Spleen (tissue), 11 donors: ENCODE measurements at regions not wholly inside any gene's neighbourhood (a gene's known extent, or its start where the extent isn't known, plus 50 kb on each side); places are given as distances from the start of the nearest gene placed in this dataset.
"Not testable (repeated sequence)": the region's sequence is repeated elsewhere in the genome, so short reads cannot be mapped to it uniquely, and the experiment has no call there.

Experiments
- DNase-seq: peaks from one replicate; pipeline ENCODE4 v3.0.0-alpha.2; 2020
- H3K27ac ChIP-seq, 8 donors: fragments of 200-600 bp; sonication (generic) in 7 of 8; 1 replicate in 4 of 8; 2 replicates in 4 of 8; pipeline versions ENCODE4 v1.5.0 to v1.8.0; 2016 to 2021; ENCODE audit warnings: inconsistent platforms in 4 of 8, mild to moderate bottlenecking in 4 of 8, moderate library complexity in 1 of 8
- H3K27me3 ChIP-seq, 7 donors: fragments of 200-600 bp; sonication (generic) in 6 of 7; replicated peaks in 1 of 7; 1 replicate in 4 of 7; 2 replicates in 3 of 7; pipeline versions ENCODE4 v1.5.0 to v1.8.0; 2016 to 2021; ENCODE audit warnings: inconsistent platforms in 3 of 7, mild to moderate bottlenecking in 1 of 7
- H3K36me3 ChIP-seq, 6 donors: fragments of 200-600 bp; sonication (generic) in 5 of 6; 1 replicate in 4 of 6; 2 replicates in 2 of 6; pipeline versions ENCODE4 v1.5.0 to v1.8.0; 2016 to 2021; ENCODE audit warnings: inconsistent platforms in 2 of 6
- H3K4me1 ChIP-seq, 6 donors: fragments of 200-600 bp; sonication (generic) in 5 of 6; 1 replicate in 3 of 6; 2 replicates in 3 of 6; pipeline versions ENCODE4 v1.5.0 to v1.8.0; 2016 to 2021; ENCODE audit warnings: inconsistent platforms in 3 of 6
- H3K4me3 ChIP-seq, 8 donors: fragments of 200-600 bp; sonication (generic) in 7 of 8; 1 replicate in 4 of 8; 2 replicates in 4 of 8; pipeline versions ENCODE4 v1.5.0 to v1.8.0; 2016 to 2021; ENCODE audit warnings: inconsistent platforms in 4 of 8, mild to moderate bottlenecking in 4 of 8, moderate library complexity in 2 of 8
- H3K9me3 ChIP-seq, 8 donors: fragments of 200-600 bp; sonication (generic) in 7 of 8; 1 replicate in 4 of 8; 2 replicates in 4 of 8; pipeline versions ENCODE4 v1.5.0 to v1.8.0; 2016 to 2021; ENCODE audit warnings: inconsistent platforms in 4 of 8
- CTCF ChIP-seq, 11 experiments: fragments of 200-600 bp in 7 of 11; fragments of 450-650 bp in 4 of 11; sonication (generic) in 4 of 11; IDR thresholded peaks in 8 of 11; conservative IDR thresholded peaks in 3 of 11; 1 replicate in 7 of 11; 2 replicates in 4 of 11; pipeline versions ENCODE4 v1.4.0 to v1.8.0; 2016 to 2021; ENCODE audit warnings: antibody characterized with exemption in 11 of 11, inconsistent platforms in 4 of 11, mild to moderate bottlenecking in 1 of 11
- POLR2A ChIP-seq, 3 donors: fragments of 450-650 bp; IDR thresholded peaks; one replicate each; pipeline ENCODE4 v1.5.1; 2017; ENCODE audit warnings: antibody characterized with exemption in 3 of 3, mild to moderate bottlenecking in 1 of 3
- POLR2AphosphoS5 ChIP-seq, 3 donors: sonication (generic); formaldehyde crosslinking; IDR thresholded peaks; one replicate each; pipeline ENCODE4 v1.5.1; 2017; ENCODE audit warnings: antibody characterized with exemption in 3 of 3
- WGBS, 5 donors: extraction: QIAGEN DNeasy Blood & Tissue Kit in 3 of 5; methylation state at CpG; one replicate each; pipeline versions ENCODE4 v1.1.5 to v1.1.7; 2013 to 2018; 5-methylcytosine and 5-hydroxymethylcytosine counted together
- intact Hi-C: fragments of 100-400 bp; cut with DNase I; formaldehyde crosslinking; loops from one replicate; pipeline ENCODE4 v1.15.0; 2023; ENCODE audit warnings: low total_unique reads
- donor health status: healthy with polysubstance abuse.
- donor health status: DM: no; HTN: no; CAD: no; lungs with moderate emphysema.
- donor health status: DM: no; HTN: no; CAD: no.
- donor health status: Bipolar disorder and iron deficiency.
- donor health status: healthy.
- donor health status: DM: no; HTN: no; CAD: no.
- donor health status: DM: yes; HTN: yes; CAD: no.

- H3K4me1 ChIP-seq: no peaks in the 10 kb centered on the region
- no peaks in the 10 kb centered on the region for H3K27me3 ChIP-seq
- no peak overlapping the region for H3K4me3 ChIP-seq
- intact Hi-C loops: no loop called here
- H3K9me3 ChIP-seq: peaks cover 0 to 4% (median 0%) of the 10 kb centered on the region in 8 donors
- WGBS, 5 donors: 49 to 69% (median 65%) methylated on average over 3 of the region's 3 CpGs
- DNase-seq: no peak
- no peaks in the 10 kb centered on the region for H3K36me3 ChIP-seq
- TF ChIP-seq POLR2A (IDR thresholded peaks at IDR 0.05) (no peak), POLR2AphosphoS5 (IDR thresholded peaks at IDR 0.05) (no peak), CTCF (IDR thresholded peaks at IDR 0.05 in 8 of 11, conservative IDR thresholded peaks at IDR 0.05 in 3 of 11) (no peak)
- no peak overlapping the region for H3K27ac ChIP-seq
Measured at GRCh38 chr4:30122711-30123110, 597.5 kb upstream of the PCDH7 start.

GRCh38 chr4:30124621-30125020 is 595.5 kb upstream of the PCDH7 start:
- DNase-seq: not testable (repeated sequence)
- 86 to 97% (median 89%) methylated on average over 1 to 2 of the region's 2 CpGs for WGBS, 5 donors

GRCh38 chr4:30125868-30126267 is 594.3 kb upstream of the PCDH7 start:
- no peak for DNase-seq
- Histone ChIP-seq H3K4me1 (no peaks in the 10 kb centered on the region), H3K4me3 (no peak overlapping the region), H3K9me3 (no peaks in the 10 kb centered on the region), H3K27ac (no peak overlapping the region), H3K36me3 (no peaks in the 10 kb centered on the region), H3K27me3 (no peaks in the 10 kb centered on the region)
- intact Hi-C loops: no loop called here
- no peak for TF ChIP-seq POLR2A (IDR thresholded peaks at IDR 0.05)
- no peak for TF ChIP-seq CTCF (IDR thresholded peaks at IDR 0.05 in 8 of 11, conservative IDR thresholded peaks at IDR 0.05 in 3 of 11)
- no peak for TF ChIP-seq POLR2AphosphoS5 (IDR thresholded peaks at IDR 0.05)
- WGBS, 5 donors: 42 to 57% (median 48%) methylated on average over 1 of the region's 1 CpG

More at GRCh38 chr4:30124621-30125020, 595.5 kb upstream of the PCDH7 start:
- intact Hi-C loops, H3K36me3 ChIP-seq, H3K9me3 ChIP-seq, H3K27me3 ChIP-seq, H3K4me3 ChIP-seq, H3K4me1 ChIP-seq, H3K27ac ChIP-seq: not testable (repeated sequence)

- DNase-seq: no peak
- H3K9me3 ChIP-seq: no peaks in the 10 kb centered on the region
- no peak overlapping the region for H3K4me3 ChIP-seq
- intact Hi-C loops: no loop called here
- H3K4me1 ChIP-seq: no peaks in the 10 kb centered on the region
- H3K36me3 ChIP-seq: no peaks in the 10 kb centered on the region
- TF ChIP-seq POLR2AphosphoS5 (IDR thresholded peaks at IDR 0.05) (no peak), POLR2A (IDR thresholded peaks at IDR 0.05) (no peak), CTCF (IDR thresholded peaks at IDR 0.05 in 8 of 11, conservative IDR thresholded peaks at IDR 0.05 in 3 of 11) (no peak)
- no peak overlapping the region for H3K27ac ChIP-seq
- 69 to 93% (median 82%) methylated on average over 1 of the region's 1 CpG for WGBS, 5 donors
- H3K27me3 ChIP-seq: no peaks in the 10 kb centered on the region
Measured at GRCh38 chr4:30126351-30126750, 593.8 kb upstream of the PCDH7 start.

- 81 to 90% (median 83%) methylated on average over 5 of the region's 5 CpGs for WGBS, 5 donors
- H3K36me3 ChIP-seq, DNase-seq, H3K27ac ChIP-seq, H3K4me3 ChIP-seq, H3K27me3 ChIP-seq, intact Hi-C loops, H3K4me1 ChIP-seq: not testable (repeated sequence)
- H3K9me3 ChIP-seq: peaks cover 0 to 15% (median 0%) of the 10 kb centered on the region in 8 donors
Measured at GRCh38 chr4:30148828-30149227, 571.3 kb upstream of the PCDH7 start.

- intact Hi-C loops, H3K4me3 ChIP-seq, DNase-seq, H3K27ac ChIP-seq, H3K27me3 ChIP-seq, H3K36me3 ChIP-seq, H3K4me1 ChIP-seq: not testable (repeated sequence)
- peaks cover 0 to 15% (median 0%) of the 10 kb centered on the region in 8 donors for H3K9me3 ChIP-seq
- 84 to 93% (median 87%) methylated on average over 7 of the region's 7 CpGs for WGBS, 5 donors
Measured at GRCh38 chr4:30149539-30149938, 570.6 kb upstream of the PCDH7 start.
